ENCODE measurements at regions not wholly inside any gene's neighbourhood (a gene's known extent, or its start where the extent isn't known, plus 50 kb on each side); places are given as distances from the start of the nearest gene placed in this dataset.

- TF ChIP-seq CTCF (IDR thresholded peaks at IDR 0.05; ENCODE audit: low read depth, low read length, missing input control) (no peak), MAX (IDR thresholded peaks at IDR 0.05) (no peak), JUND (IDR thresholded peaks at IDR 0.05) (no peak), TAF1 (conservative IDR thresholded peaks at IDR 0.05) (no peak), EGR1 (IDR thresholded peaks at IDR 0.05; ENCODE audit: low read depth in 2 of 2) (no peak), HNF4A (conservative IDR thresholded peaks at IDR 0.05) (no peak), ATF3 (IDR thresholded peaks at IDR 0.05) (no peak), RAD21 (IDR thresholded peaks at IDR 0.05) (no peak)
Measured at GRCh38 chr1:201774983-201775344, 54.0 kb upstream of the IPO9 start.

Data from liver (tissue), 3 donors.